Endothelial cell (in vitro differentiated cells): ENCODE measurements at regions not wholly inside any gene's neighbourhood (a gene's known extent, or its start where the extent isn't known, plus 50 kb on each side); places are given as distances from the start of the nearest gene placed in this dataset.
A peak's percentile ranks its signal among the peaks of the same experiment; 100 is the strongest.

Experiments
- DNase-seq: peaks from one replicate; pipeline ENCODE4 v3.0.0; 2021; ENCODE audit warnings: low spot score
- H3K27ac Mint-ChIP-seq: one replicate; pipeline ENCODE4 v1.8.0; 2021; ENCODE audit warnings: mixed read lengths, inconsistent platforms; ENCODE audit not compliant: unreplicated experiment
- H3K27me3 Mint-ChIP-seq: one replicate; pipeline ENCODE4 v1.8.0; 2021; ENCODE audit warnings: mild to moderate bottlenecking, moderate library complexity, mixed read lengths, inconsistent platforms; ENCODE audit not compliant: unreplicated experiment
- H3K36me3 Mint-ChIP-seq: one replicate; pipeline ENCODE4 v1.8.0; 2021; ENCODE audit warnings: mild to moderate bottlenecking, low read depth, mixed read lengths, inconsistent platforms; ENCODE audit not compliant: unreplicated experiment
- H3K4me1 Mint-ChIP-seq: one replicate; pipeline ENCODE4 v1.8.0; 2021; ENCODE audit warnings: mild to moderate bottlenecking, mixed read lengths, inconsistent platforms; ENCODE audit not compliant: unreplicated experiment
- H3K4me3 Mint-ChIP-seq: one replicate; pipeline ENCODE4 v1.8.0; 2021; ENCODE audit warnings: mild to moderate bottlenecking, mixed read lengths, inconsistent platforms; ENCODE audit not compliant: unreplicated experiment
- H3K9me3 Mint-ChIP-seq: one replicate; pipeline ENCODE4 v1.8.0; 2021; ENCODE audit warnings: mixed read lengths, inconsistent platforms; ENCODE audit not compliant: unreplicated experiment
- TF ChIP-seq, protein P1 (sequence below): fragments of 200-600 bp; sonication (generic); IDR thresholded peaks from one replicate; pipeline ENCODE4 v1.5.0; 2021; ENCODE audit warnings: antibody characterized with exemption; ENCODE audit not compliant: unreplicated experiment

DNA sequence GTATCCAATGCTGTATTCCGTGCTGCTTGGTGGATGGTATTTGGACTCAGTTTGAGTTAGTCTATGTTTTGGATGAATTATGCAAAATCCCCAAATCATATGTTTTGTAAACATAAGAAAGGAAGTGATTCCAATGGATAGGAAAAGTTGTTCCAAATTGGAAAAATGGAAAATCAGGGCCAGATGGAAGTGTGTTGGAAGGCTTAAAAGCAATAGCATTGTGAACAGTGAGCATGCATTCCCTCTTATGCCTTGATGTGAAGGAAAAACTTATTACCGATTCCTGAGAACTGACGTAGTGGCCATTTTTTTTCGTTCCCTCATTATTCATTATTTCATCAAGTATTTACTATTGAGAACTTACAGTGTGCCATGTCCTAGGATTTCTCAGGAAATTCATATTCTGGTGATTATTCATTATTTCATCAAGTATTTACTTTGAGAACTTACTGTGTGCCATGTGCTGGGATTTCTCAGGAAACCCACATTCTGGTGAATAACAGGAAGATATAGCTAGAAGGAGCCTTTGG lies 144.1 kb upstream of the TPRG1 start:
- peaks cover 2% of the 10 kb centered on the region for H3K27me3 Mint-ChIP-seq
- peaks cover 4% of the 10 kb centered on the region for H3K4me1 Mint-ChIP-seq
- H3K27ac Mint-ChIP-seq: no peak overlapping the region
- no peaks in the 10 kb centered on the region for H3K9me3 Mint-ChIP-seq
- TF ChIP-seq, protein P1, sequence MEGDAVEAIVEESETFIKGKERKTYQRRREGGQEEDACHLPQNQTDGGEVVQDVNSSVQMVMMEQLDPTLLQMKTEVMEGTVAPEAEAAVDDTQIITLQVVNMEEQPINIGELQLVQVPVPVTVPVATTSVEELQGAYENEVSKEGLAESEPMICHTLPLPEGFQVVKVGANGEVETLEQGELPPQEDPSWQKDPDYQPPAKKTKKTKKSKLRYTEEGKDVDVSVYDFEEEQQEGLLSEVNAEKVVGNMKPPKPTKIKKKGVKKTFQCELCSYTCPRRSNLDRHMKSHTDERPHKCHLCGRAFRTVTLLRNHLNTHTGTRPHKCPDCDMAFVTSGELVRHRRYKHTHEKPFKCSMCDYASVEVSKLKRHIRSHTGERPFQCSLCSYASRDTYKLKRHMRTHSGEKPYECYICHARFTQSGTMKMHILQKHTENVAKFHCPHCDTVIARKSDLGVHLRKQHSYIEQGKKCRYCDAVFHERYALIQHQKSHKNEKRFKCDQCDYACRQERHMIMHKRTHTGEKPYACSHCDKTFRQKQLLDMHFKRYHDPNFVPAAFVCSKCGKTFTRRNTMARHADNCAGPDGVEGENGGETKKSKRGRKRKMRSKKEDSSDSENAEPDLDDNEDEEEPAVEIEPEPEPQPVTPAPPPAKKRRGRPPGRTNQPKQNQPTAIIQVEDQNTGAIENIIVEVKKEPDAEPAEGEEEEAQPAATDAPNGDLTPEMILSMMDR: no peak
- DNase-seq: no peak
- H3K36me3 Mint-ChIP-seq: peaks cover 6% of the 10 kb centered on the region
- no peak overlapping the region for H3K4me3 Mint-ChIP-seq

DNA sequence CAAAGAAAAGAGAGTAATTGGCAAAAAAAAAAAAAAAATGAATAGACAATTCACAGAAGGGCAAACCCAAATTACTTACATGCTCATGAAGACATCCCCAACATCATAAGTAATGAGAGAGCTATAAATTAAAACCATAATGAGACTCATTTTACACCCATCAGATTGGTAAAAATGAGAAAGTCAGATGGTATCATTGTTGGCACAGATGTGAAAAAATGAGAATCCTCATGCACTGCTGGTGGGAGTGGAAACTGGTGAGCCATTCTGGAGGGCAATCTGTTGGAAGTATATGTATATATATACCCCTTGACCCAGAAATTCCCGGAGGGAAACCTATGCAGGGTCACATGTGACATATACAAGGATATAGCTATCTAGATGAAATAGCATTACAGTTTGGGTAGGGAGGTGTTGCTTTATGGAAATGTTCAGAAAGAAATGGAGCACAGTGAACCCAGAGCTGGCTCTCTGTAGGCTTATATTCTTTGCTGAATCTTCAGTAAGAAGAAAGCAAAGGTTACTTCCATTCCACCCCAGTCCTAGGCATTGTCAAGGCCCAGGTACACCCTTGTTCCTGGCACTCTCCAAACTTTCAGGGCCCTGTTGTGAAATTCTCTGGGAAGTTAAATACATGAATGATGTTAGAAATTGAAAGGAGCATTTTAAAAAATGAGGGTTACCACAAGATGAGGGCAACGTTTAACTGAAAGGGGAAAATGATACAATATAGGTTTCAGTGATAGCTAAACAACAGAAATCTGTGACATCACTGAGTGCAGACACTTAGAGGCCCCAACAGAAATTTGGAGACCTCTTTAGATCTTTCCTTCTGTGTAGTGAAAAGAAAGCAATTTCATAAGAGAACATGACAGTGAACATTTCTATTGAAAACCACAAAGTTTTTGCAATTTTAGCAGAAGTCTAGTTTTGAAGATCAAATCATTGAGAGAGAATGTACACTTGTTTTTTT lies 132.7 kb upstream of the TPRG1 start:
- Mint-ChIP-seq H3K4me3 (no peak overlapping the region), H3K27ac (no peak overlapping the region), H3K9me3 (no peaks in the 10 kb centered on the region), H3K36me3 (no peaks in the 10 kb centered on the region), H3K4me1 (peaks cover 5% of the 10 kb centered on the region), H3K27me3 (no peaks in the 10 kb centered on the region)
- no peak for DNase-seq
- TF ChIP-seq, protein P1: no peak

DNA sequence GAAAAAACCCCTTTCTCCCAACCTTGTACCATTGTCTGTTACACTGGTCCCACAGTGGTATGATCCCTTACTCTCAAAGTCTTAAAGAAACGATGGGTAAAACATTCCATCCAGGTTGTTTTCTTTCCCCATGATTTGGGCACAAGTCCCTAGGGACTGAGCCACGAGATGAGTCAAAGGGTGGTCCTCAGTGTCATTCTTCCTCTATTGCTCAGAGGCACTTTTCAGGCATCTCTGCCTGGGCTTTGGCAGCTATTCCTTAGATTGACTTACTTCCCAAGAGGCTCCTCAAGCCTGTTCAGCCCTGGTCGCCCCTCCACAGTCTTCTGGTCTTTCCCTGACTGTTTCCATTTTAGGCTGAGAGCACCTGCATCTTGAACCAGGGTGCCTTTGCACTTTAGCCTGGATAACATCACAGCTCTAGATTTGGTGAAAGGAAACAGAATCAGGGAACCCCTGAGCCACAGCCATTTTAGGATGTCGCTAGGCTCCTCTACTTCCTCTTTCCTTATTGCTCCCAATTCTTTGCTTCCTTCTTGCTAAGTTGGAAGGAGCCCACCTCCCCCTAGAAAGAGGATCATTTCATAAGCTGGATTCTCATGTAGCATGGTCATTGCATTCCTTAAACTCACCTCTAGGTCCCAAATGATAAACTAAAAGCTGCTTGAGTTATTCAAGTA lies 131.0 kb upstream of the TPRG1 start:
- H3K9me3 Mint-ChIP-seq: no peaks in the 10 kb centered on the region

DNA sequence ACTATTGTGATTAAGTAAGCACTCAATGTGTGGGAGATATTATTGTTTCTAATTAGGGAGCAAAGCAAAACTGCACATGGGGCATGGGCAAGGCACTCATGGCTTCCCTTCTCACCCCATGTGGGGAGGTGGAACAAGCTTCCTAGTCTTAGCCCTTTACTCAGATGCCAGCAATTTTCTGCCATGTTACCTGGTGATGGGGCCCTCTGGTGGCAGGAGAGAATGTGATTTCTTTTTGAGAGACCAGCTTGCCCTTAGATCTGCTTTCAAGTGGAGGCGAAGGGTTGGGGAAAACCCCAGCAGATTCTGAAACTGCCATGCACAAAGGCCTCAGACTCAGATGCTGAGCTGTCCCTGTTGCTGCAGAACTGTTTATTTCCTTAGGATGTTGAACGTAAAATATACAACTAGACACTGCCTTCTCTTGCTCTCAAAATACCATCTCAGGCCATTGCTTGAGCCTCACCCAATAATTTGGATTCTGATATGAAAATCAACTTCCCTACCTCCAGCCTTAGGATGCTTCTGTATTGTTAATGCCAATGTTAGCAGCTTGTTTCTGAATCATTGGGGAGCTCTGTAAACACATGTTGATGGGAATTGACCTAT lies 130.2 kb upstream of the TPRG1 start:
- H3K4me1 Mint-ChIP-seq: peaks cover 15% of the 10 kb centered on the region
- no peaks in the 10 kb centered on the region for H3K36me3 Mint-ChIP-seq
- no peaks in the 10 kb centered on the region for H3K9me3 Mint-ChIP-seq
- TF ChIP-seq, protein P1: peak; percentile 28
- DNase-seq: peak; percentile 54
- no peak overlapping the region for H3K4me3 Mint-ChIP-seq
- H3K27ac Mint-ChIP-seq: no peak overlapping the region
- H3K27me3 Mint-ChIP-seq: peaks cover 2% of the 10 kb centered on the region

More for the DNA sequence above, 131.0 kb upstream of the TPRG1 start:
- DNase-seq: no peak
- Mint-ChIP-seq H3K4me3 (no peak overlapping the region), H3K36me3 (no peaks in the 10 kb centered on the region), H3K4me1 (peaks cover 8% of the 10 kb centered on the region), H3K27ac (no peak overlapping the region), H3K27me3 (no peaks in the 10 kb centered on the region)
- TF ChIP-seq, protein P1: no peak
